ENCODE measurements at regions not wholly inside any gene's neighbourhood (a gene's known extent, or its start where the extent isn't known, plus 50 kb on each side); places are given as distances from the start of the nearest gene placed in this dataset.

DNA sequence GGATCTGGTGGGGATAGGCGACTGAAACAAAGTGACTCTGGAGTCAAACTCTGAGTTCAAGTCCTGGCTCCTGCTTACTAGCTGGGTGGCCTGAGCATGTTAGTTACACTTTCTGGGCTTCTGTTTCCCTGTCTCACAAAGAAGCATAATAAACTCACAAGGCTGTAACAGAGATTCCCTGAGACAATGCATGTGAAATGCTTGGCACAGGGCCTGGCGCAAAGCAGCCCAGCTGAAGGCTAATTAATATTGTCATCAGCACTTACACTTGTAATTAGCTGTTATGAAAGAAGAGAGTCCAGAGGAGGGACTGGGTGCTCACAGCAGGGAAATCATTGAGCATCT is 64.1 kb upstream of the SPOCK1 start:
- no peak for TF ChIP-seq CTCF (IDR thresholded peaks at IDR 0.05; ENCODE audit: low read depth, low read length, missing input control)
- no peak for TF ChIP-seq RAD21 (IDR thresholded peaks at IDR 0.05)
- TF ChIP-seq, protein P1, sequence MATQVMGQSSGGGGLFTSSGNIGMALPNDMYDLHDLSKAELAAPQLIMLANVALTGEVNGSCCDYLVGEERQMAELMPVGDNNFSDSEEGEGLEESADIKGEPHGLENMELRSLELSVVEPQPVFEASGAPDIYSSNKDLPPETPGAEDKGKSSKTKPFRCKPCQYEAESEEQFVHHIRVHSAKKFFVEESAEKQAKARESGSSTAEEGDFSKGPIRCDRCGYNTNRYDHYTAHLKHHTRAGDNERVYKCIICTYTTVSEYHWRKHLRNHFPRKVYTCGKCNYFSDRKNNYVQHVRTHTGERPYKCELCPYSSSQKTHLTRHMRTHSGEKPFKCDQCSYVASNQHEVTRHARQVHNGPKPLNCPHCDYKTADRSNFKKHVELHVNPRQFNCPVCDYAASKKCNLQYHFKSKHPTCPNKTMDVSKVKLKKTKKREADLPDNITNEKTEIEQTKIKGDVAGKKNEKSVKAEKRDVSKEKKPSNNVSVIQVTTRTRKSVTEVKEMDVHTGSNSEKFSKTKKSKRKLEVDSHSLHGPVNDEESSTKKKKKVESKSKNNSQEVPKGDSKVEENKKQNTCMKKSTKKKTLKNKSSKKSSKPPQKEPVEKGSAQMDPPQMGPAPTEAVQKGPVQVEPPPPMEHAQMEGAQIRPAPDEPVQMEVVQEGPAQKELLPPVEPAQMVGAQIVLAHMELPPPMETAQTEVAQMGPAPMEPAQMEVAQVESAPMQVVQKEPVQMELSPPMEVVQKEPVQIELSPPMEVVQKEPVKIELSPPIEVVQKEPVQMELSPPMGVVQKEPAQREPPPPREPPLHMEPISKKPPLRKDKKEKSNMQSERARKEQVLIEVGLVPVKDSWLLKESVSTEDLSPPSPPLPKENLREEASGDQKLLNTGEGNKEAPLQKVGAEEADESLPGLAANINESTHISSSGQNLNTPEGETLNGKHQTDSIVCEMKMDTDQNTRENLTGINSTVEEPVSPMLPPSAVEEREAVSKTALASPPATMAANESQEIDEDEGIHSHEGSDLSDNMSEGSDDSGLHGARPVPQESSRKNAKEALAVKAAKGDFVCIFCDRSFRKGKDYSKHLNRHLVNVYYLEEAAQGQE (IDR thresholded peaks at IDR 0.05): no peak
- no peak for TF ChIP-seq FOXA1 (IDR thresholded peaks at IDR 0.05)
- no peak for TF ChIP-seq JUND (IDR thresholded peaks at IDR 0.05)
- TF ChIP-seq NR2F2 (IDR thresholded peaks at IDR 0.05): no peak
- no peak for TF ChIP-seq YY1 (IDR thresholded peaks at IDR 0.05)
- TF ChIP-seq TAF1 (conservative IDR thresholded peaks at IDR 0.05): no peak
- no peak for TF ChIP-seq SP1 (IDR thresholded peaks at IDR 0.05)
